NOMO-1 treated with DMSO at 0.1 percent for 48 hours (cell line): ENCODE measurements at regions not wholly inside any gene's neighbourhood (a gene's known extent, or its start where the extent isn't known, plus 50 kb on each side); places are given as distances from the start of the nearest gene placed in this dataset.

Experiments used
- DNase-seq: peaks from one replicate; lab custom pipeline; 2025; ENCODE audit not compliant: unreplicated experiment; lab: John Stamatoyannopoulos, UW

DNA sequence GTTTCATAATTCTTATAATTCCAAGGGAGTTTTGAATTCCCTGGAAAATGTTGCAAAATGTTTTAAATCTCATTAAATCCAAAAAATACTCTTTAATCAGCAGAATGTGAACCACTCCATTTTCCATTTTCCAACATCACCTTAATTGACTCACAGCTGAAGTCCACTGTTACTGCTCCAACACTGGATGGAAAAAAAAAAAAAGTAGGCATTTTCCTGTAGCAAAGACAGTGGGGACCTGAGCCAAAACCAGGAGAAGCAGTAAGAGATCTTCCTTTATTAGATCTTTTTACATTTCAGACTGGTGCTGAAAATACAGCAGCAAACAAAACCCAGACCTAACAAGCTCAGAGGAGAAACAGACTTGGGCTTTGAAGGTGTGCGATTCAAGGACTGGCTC lies 62.4 kb upstream of the SPATS2L start:
- DNase-seq = no peak

DNA sequence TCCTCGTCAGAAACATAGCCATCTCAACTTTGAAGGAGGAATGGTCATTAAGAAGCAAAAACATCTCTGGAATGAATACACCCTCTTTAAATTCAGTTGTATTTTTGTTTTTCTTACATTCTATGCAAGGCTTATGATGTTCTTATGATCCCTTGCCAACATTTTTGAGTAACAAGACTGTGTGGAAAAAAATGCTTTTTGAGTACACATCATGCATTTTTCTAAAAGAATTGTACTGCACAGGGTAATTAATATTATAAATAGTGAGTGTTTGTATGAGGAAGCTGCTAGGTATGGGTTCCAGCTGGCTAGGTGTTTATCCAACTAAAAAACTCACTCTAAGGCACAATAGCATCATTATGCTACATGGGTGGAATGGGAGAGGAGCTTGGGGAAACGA lies 59.0 kb upstream of the SPATS2L start:
- DNase-seq = no peak

DNA sequence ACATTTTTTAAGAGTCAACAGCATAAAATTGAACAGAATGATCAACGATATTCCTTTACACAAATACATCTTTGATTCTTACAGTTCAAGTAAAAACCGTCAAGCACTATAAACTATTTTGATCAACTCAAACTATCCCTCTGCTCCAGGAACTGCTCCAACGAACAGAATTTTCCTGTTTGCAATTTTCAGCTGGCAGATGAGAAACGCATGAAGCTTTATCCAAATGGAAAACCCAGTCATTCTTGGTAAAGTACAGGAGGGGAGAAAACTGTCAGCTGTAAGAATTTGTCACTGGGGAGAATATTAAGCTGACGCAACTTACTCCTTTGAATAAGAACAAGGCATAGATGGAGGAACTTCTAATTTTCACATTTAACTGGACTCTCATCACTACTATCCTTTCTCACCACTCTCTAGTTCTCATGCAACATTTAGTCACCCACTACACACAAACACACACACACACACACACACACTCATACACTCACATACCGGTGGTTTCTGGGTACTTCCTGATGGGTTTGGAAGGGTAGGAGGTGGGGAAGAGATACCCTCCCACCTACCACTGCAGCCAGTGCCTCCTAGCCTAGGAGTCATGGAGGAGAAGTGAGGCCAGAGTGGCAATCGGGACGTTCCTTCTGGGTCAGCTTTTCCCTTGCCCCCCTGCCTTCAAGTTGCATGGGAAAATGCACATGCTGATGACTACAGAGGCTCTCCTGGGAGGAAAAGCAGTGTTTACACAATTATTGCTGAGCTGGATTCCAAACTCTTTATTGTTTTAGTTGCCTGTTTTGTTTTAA lies 54.0 kb upstream of the SPATS2L start:
- DNase-seq = no peak

DNA sequence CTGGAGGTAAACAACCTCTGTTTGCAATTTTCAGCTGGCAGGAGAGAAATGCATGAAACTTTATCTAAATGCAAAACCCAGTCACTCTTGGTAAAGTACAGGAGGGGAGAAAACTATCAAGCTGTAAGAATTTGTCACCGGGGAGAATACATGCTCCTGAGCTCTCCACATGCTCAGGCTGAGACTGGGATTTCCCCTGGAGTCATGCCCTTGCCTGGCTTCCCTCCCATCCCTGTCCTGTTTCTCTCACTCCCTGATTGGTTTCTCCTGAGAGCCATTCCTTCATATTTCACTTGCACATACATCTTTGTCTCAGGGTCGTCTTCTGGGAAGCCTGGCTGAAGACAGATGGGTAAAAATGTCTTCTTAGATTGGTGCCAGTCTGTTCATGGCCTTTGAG lies 52.9 kb upstream of the SPATS2L start:
- no peak for DNase-seq

DNA sequence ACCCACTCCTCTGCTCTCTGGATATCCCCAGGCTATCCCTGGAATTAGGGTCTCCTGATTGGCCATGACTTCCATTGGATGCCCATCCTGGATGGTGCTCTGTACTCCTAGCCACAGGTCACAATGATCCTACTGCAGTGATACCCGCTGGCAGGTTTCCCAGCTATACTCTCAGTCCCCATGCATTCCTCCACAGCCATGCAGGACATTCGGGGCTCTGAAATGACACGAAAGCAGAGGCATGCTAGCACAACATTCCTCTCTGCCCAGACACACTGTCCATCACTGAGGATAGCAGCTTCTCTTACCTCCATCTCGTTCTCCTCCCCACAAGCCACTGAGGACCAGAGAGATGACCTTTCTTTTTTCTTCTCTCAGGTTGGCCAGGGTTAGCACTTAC lies 51.7 kb upstream of the SPATS2L start:
- no peak for DNase-seq

DNA sequence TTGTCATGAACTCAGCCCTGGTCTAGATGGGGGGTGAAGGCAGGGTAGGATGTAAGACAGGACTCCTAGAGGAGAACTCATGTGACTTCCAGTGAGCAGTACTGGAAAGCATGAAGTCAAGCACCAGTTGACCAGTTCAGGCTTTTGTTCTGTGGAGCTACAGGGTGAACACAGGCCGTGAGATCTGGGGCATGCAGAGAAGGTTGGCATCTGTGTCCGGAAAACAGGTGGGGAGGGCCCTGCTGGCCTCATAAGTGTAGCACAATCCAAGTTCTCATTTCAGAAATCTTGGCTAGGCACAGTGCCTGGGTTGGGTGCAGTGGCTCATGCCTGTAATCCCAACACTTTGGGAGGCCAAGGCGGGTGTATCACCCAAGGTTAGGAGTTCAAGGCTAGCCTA lies 50.9 kb upstream of the SPATS2L start:
- no peak for DNase-seq
